Lung (tissue), 11 donors: ENCODE measurements at regions not wholly inside any gene's neighbourhood (a gene's known extent, or its start where the extent isn't known, plus 50 kb on each side); places are given as distances from the start of the nearest gene placed in this dataset.
A peak's percentile ranks its signal among the peaks of the same experiment; 100 is the strongest.

ENCODE experiments used
- ATAC-seq: fragments of 200-7000 bp; cut with Tn5 transposase; one replicate; pipeline ENCODE4 v1.9.1; 2020; ENCODE audit warnings: moderate number of reproducible peaks; ENCODE audit not compliant: insufficient read depth, low FRiP score
- DNase-seq, 3 donors: peaks; one replicate each; pipeline ENCODE4 v3.0.0-alpha.2; 2013 to 2017
- H3K27ac ChIP-seq, 2 donors: one replicate each; pipeline ENCODE4 v1.5.1; 2013; ENCODE audit warnings: mild to moderate bottlenecking in 2 of 2, moderate library complexity in 2 of 2, control low read depth in 1 of 2, inconsistent platforms in 1 of 2, low read depth in 1 of 2, low read length in 1 of 2
- H3K27me3 ChIP-seq, 3 donors: one replicate each; pipeline ENCODE4 v1.5.1; 2013; ENCODE audit warnings: low read length in 2 of 3; ENCODE audit not compliant: control insufficient read depth in 3 of 3, insufficient read depth in 3 of 3
- H3K36me3 ChIP-seq, 4 donors: one replicate each; pipeline ENCODE4 v1.5.1; 2013; ENCODE audit warnings: low read length in 4 of 4, mild to moderate bottlenecking in 1 of 4, moderate library complexity in 1 of 4; ENCODE audit not compliant: control insufficient read depth in 4 of 4, insufficient read depth in 4 of 4
- H3K4me1 ChIP-seq, 5 donors: one replicate each; pipeline ENCODE4 v1.5.1; 2013; ENCODE audit warnings: low read length in 5 of 5, mild to moderate bottlenecking in 2 of 5, moderate library complexity in 1 of 5; ENCODE audit not compliant: control insufficient read depth in 5 of 5, insufficient read depth in 5 of 5
- H3K4me3 ChIP-seq: one replicate; pipeline ENCODE4 v1.5.1; 2013; ENCODE audit warnings: mild to moderate bottlenecking, control low read depth, moderate library complexity
- H3K9ac ChIP-seq, 2 donors: one replicate each; pipeline ENCODE4 v1.5.1; 2013; ENCODE audit warnings: low read length in 2 of 2, control low read depth in 1 of 2; ENCODE audit not compliant: insufficient read depth in 1 of 2
- H3K9me3 ChIP-seq, 4 donors: one replicate each; pipeline ENCODE4 v1.5.1; 2013; ENCODE audit warnings: low read length in 3 of 4, mild to moderate bottlenecking in 1 of 4, moderate library complexity in 1 of 4; ENCODE audit not compliant: control insufficient read depth in 4 of 4, insufficient read depth in 3 of 4
- WGBS, 2 donors: extraction: QIAGEN DNeasy Blood & Tissue Kit; methylation state at CpG; one replicate each; pipeline ENCODE4 v1.1.7; 2013; 5-methylcytosine and 5-hydroxymethylcytosine counted together
- TF ChIP-seq, protein P1 (sequence below): IDR thresholded peaks from 2 replicates; pipeline ENCODE4 v1.5.1; 2012; ENCODE audit warnings: mild to moderate bottlenecking; ENCODE audit errors: control extremely low read depth, extremely low read depth
- donor health status: control.
- donor health status: control.
- donor health status: Bipolar disorder and iron deficiency.
- donor health status: healthy.
- donor health status: DM: yes; HTN: yes; CAD: no.

DNA sequence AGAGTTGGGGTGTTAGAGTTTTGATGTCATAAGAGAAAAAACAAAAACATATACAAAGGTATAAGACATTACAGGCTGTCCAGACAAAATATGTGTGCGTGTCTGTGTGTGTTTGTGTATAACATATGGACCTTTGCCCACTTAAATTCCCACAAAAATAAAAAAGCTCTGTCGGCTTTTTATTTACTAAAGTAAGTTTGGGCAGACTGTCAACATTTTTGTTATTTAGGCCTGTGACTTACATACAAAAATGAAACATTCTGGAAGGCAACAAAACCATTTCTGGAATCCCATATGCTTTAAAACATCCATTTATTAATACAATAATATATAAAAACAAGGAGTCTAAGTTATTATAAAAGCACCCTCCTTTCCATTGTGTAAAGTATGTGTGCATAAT, 960.1 kb upstream of the FAT3 start:
- H3K9me3 ChIP-seq, result no peaks in the 10 kb centered on the region

DNA sequence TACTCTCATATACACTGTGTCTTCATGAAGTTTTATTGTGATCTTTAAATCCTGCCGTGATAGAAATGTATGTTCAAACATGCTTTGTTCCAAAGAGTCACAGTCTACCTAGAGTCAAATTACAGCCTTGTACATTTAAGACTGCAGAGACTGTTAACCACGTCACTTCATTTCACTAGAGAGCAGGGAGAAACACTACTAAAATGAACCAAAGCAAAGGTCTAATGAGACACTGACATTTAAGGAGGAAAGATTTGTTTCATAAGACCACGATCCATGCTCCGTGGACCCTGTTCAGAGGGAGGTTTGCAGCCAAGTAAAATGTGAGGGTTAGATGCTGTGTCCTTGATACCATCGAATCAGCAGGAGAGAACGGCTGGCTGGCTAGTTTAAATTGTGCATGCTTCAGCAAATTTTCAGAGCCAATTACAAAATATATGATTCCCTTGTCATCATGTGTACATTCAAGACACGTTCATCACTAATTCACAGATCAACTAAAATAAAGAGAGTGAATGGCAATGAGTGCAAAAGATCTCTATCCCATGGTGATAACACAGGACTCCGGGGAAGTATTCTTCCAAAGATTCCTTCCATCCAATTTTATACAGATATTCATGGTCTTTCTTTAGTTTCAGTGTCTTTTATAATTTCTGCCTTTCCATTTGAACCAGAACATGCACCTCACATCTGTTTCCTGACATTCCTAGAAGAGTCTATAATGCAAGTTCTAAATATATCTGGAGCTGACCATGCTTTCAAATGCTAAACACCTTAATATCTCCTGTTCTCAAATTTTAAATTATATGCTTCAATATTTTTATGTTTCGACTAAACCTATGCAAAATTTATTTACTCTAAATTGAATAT, 960.9 kb upstream of the FAT3 start:
- H3K36me3 ChIP-seq, result no peaks in the 10 kb centered on the region
- TF ChIP-seq, protein P1, sequence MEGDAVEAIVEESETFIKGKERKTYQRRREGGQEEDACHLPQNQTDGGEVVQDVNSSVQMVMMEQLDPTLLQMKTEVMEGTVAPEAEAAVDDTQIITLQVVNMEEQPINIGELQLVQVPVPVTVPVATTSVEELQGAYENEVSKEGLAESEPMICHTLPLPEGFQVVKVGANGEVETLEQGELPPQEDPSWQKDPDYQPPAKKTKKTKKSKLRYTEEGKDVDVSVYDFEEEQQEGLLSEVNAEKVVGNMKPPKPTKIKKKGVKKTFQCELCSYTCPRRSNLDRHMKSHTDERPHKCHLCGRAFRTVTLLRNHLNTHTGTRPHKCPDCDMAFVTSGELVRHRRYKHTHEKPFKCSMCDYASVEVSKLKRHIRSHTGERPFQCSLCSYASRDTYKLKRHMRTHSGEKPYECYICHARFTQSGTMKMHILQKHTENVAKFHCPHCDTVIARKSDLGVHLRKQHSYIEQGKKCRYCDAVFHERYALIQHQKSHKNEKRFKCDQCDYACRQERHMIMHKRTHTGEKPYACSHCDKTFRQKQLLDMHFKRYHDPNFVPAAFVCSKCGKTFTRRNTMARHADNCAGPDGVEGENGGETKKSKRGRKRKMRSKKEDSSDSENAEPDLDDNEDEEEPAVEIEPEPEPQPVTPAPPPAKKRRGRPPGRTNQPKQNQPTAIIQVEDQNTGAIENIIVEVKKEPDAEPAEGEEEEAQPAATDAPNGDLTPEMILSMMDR, result no peak
- ATAC-seq, result no peak
- peaks cover 0 to 3% (median 0%) of the 10 kb centered on the region in 5 donors for H3K4me1 ChIP-seq
- no peak for DNase-seq
- H3K4me3 ChIP-seq, result no peak overlapping the region
- no peak overlapping the region for H3K9ac ChIP-seq
- WGBS, 2 donors, result 71 to 75% methylated on average over 9 of the region's 9 CpGs
- H3K27me3 ChIP-seq, result no peaks in the 10 kb centered on the region
- no peaks in the 10 kb centered on the region for H3K9me3 ChIP-seq
- H3K27ac ChIP-seq, result no peak overlapping the region

More for the DNA sequence above, 960.1 kb upstream of the FAT3 start:
- DNase-seq, result peak in 2 of 3 donors; percentile 19 to 24
- TF ChIP-seq, protein P1, result no peak
- 57 to 79% methylated on average over 2 of the region's 2 CpGs for WGBS, 2 donors
- no peaks in the 10 kb centered on the region for H3K27me3 ChIP-seq
- H3K36me3 ChIP-seq, result no peaks in the 10 kb centered on the region
- H3K27ac ChIP-seq, result no peak overlapping the region
- H3K4me3 ChIP-seq, result no peak overlapping the region
- peaks cover 0 to 3% (median 0%) of the 10 kb centered on the region in 5 donors for H3K4me1 ChIP-seq
- no peak for ATAC-seq
- no peak overlapping the region for H3K9ac ChIP-seq

DNA sequence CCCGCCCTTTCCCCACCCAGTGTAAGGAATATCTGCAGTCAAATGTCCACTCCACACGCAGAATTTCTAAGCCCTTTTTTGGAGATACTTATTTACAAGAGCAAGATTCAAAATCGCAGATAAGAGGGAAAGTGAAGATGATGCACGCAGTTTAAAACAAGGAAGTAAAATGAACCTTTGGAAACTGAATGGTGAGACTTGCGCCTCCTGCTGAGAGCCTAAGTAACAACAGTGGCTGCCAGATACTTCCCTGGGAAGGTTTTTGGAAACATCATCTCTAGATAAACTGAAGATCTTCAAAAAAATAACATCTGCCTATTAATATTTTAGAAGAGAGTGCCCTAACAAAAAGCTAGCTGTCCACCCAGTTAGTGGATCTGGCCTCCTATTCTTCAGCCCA, 963.1 kb upstream of the FAT3 start:
- H3K4me3 ChIP-seq, result no peak overlapping the region
- TF ChIP-seq, protein P1, result no peak
- DNase-seq (no peak), ATAC-seq (no peak)
- no peaks in the 10 kb centered on the region for H3K27me3 ChIP-seq
- H3K4me1 ChIP-seq, result peaks cover 0 to 3% (median 0%) of the 10 kb centered on the region in 5 donors
- 60 to 67% methylated on average over 5 of the region's 5 CpGs for WGBS, 2 donors
- H3K9me3 ChIP-seq, result no peaks in the 10 kb centered on the region
- H3K36me3 ChIP-seq, result no peaks in the 10 kb centered on the region
- no peak overlapping the region for H3K9ac ChIP-seq
- no peak overlapping the region for H3K27ac ChIP-seq
